ENCODE measurements at regions not wholly inside any gene's neighbourhood (a gene's known extent, or its start where the extent isn't known, plus 50 kb on each side); places are given as distances from the start of the nearest gene placed in this dataset.

GRCh38 chrX:138492371-138492770 is 219.1 kb downstream of the FGF13 start:
- no peaks in the 10 kb centered on the region for H3K36me3 ChIP-seq (replicated peaks in 1 of 2; ENCODE audit: control insufficient read depth in 1 of 2, insufficient read depth in 2 of 2, low read length in 2 of 2)
- ATAC-seq (no peak), DNase-seq (ENCODE audit: low spot score) (no peak), FAIRE-seq (no peak)
- H2AFZ ChIP-seq (ENCODE audit: low read length) = no peak overlapping the region
- H4K20me1 ChIP-seq (ENCODE audit: insufficient read depth, low read length) = no peaks in the 10 kb centered on the region
- H3K27me3 ChIP-seq (ENCODE audit: control insufficient read depth in 1 of 2, insufficient read depth in 2 of 2, low read length in 2 of 2) = no peaks in the 10 kb centered on the region
- no peaks in the 10 kb centered on the region for H3K4me1 ChIP-seq (ENCODE audit: insufficient read depth, low read length)
- H3K9ac ChIP-seq (ENCODE audit: insufficient read depth, low read depth, low read length) = no peak overlapping the region
- no TSS peak for BruUV-seq (replicated peaks)
- intact Hi-C loops (cut with micrococcal nuclease; ENCODE audit: unreplicated experiment) = no loop called here
- H3K4me2 ChIP-seq (ENCODE audit: low read depth, low read length) = no peak overlapping the region
- no peak overlapping the region for H3K27ac ChIP-seq (ENCODE audit: extremely low read length, insufficient read depth, low read length)
- peaks cover 37% of the 10 kb centered on the region for H3K9me3 ChIP-seq (ENCODE audit: low read length)
- POLR2A ChIA-PET = no interaction called here
- CTCF ChIA-PET (ENCODE audit: low intra/inter-chr PET ratio, low total read pairs) = no interaction called here
- 4% methylated on average over 3 of the region's 3 CpGs for WGBS (ENCODE audit: low lambda C conversion rate)
- in situ Hi-C loops (cut with HindIII; ENCODE audit: extremely low pct_ligation_motif_present, low pct_unique_long_range_greater_than_20kb) = no loop called here
- H3K4me3 ChIP-seq (replicated peaks in 1 of 3; ENCODE audit: insufficient read depth in 1 of 3, low read depth in 2 of 3, low read length in 3 of 3) = no peak overlapping the region
- no peaks in the 10 kb centered on the region for H3K79me2 ChIP-seq (ENCODE audit: insufficient read depth, low read length)
- TF ChIP-seq PLRG1 (conservative IDR thresholded peaks at IDR 0.05) (no peak), ZNF674 (CRISPR knock-in tag; IDR thresholded peaks at IDR 0.05; ENCODE audit: low read depth) (no peak), ZBTB14 (CRISPR knock-in tag; IDR thresholded peaks at IDR 0.05) (no peak), FOXM1 (CRISPR knock-in tag; IDR thresholded peaks at IDR 0.05) (no peak), ZNF598 (CRISPR knock-in tag; IDR thresholded peaks at IDR 0.05; ENCODE audit: borderline replicate concordance) (no peak), REPIN1 (CRISPR knock-in tag; IDR thresholded peaks at IDR 0.05; ENCODE audit: borderline replicate concordance, low read depth) (no peak), ZNF800 (CRISPR knock-in tag; IDR thresholded peaks at IDR 0.05) (no peak), KDM5A (IDR thresholded peaks at IDR 0.05; ENCODE audit: borderline replicate concordance, low read length) (no peak), ZC3H4 (CRISPR knock-in tag; IDR thresholded peaks at IDR 0.05; ENCODE audit: borderline replicate concordance) (no peak)
- TF ChIP-seq, protein P1, sequence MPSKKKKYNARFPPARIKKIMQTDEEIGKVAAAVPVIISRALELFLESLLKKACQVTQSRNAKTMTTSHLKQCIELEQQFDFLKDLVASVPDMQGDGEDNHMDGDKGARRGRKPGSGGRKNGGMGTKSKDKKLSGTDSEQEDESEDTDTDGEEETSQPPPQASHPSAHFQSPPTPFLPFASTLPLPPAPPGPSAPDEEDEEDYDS (CRISPR knock-in tag; IDR thresholded peaks at IDR 0.05) = no peak
- TF ChIP-seq, protein P2, sequence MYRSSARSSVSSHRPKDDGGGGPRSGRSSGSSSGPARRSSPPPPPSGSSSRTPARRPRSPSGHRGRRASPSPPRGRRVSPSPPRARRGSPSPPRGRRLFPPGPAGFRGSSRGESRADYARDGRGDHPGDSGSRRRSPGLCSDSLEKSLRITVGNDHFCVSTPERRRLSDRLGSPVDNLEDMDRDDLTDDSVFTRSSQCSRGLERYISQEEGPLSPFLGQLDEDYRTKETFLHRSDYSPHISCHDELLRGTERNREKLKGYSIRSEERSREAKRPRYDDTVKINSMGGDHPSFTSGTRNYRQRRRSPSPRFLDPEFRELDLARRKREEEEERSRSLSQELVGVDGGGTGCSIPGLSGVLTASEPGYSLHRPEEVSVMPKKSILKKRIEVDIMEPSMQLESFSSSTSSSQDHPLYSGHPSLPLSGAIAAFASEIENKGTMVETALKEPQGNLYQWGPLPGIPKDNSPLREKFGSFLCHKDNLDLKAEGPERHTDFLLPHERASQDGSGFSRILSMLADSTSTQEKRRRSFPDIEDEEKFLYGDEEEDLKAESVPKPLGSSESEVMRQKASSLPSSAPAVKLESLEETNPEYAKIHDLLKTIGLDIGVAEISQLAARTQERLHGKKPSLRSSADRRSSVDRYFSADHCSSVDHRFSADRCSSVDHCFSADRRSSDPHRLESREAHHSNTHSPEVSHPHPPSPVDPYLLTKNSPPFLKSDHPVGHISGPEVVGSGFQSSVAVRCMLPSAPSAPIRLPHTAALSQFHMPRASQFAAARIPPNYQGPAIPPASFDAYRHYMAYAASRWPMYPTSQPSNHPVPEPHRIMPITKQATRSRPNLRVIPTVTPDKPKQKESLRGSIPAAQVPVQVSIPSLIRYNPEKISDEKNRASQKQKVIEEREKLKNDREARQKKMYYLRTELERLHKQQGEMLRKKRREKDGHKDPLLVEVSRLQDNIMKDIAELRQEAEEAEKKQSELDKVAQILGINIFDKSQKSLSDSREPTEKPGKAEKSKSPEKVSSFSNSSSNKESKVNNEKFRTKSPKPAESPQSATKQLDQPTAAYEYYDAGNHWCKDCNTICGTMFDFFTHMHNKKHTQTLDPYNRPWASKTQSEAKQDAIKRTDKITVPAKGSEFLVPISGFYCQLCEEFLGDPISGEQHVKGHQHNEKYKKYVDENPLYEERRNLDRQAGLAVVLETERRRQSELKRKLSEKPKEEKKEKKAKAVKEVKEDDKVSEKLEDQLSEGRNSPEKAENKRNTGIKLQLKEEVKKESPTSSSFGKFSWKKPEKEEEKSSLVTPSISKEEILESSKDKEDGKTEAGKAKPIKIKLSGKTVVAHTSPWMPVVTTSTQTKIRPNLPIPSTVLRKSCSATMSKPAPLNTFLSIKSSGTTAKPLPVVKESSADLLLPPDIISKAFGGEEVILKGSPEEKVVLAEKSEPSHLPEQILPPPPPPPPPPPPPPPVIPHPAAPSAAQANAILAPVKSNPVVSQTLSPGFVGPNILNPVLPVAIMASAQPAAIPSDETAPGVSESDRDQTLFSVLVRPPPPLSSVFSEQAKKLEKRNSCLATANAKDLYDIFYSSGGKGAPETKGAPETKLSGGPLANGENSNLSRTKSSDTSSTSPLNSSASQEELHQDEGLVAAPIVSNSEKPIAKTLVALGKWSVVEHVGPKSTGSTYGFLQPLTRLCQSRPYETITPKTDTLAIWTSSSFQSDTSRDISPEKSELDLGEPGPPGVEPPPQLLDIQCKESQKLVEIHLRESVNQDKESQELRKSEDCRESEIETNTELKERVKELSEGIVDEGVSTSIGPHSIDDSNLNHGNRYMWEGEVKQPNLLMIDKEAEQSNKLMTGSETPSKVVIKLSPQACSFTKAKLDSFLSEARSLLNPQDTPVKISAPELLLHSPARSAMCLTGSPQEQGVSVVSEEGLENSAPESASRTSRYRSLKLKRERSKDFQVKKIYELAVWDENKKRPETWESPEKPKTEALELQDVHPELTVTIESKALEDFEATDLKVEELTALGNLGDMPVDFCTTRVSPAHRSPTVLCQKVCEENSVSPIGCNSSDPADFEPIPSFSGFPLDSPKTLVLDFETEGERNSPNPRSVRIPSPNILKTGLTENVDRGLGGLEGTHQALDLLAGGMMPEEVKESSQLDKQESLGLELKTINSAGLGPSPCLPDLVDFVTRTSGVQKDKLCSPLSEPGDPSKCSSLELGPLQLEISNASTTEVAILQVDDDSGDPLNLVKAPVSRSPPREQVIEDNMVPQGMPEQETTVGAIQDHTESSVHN (CRISPR knock-in tag; IDR thresholded peaks at IDR 0.05) = no peak
- TF ChIP-seq, protein P3, sequence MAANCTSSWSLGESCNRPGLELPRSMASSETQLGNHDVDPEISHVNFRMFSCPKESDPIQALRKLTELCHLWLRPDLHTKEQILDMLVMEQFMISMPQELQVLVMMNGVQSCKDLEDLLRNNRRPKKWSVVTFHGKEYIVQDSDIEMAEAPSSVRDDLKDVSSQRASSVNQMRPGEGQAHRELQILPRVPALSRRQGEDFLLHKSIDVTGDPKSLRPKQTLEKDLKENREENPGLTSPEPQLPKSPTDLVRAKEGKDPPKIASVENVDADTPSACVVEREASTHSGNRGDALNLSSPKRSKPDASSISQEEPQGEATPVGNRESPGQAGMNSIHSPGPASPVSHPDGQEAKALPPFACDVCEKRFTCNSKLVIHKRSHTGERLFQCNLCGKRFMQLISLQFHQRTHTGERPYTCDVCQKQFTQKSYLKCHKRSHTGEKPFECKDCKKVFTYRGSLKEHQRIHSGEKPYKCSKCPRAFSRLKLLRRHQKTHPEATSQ (CRISPR knock-in tag; IDR thresholded peaks at IDR 0.05; ENCODE audit: borderline replicate concordance) = no peak

Data from HepG2 (cell line).